Pancreas (tissue), 10 donors: ENCODE measurements at regions not wholly inside any gene's neighbourhood (a gene's known extent, or its start where the extent isn't known, plus 50 kb on each side); places are given as distances from the start of the nearest gene placed in this dataset.
"Not testable (repeated sequence)": the region's sequence is repeated elsewhere in the genome, so short reads cannot be mapped to it uniquely, and the experiment has no call there.

ENCODE experiments used
- ATAC-seq, 4 donors: fragments of 200-7000 bp; cut with Tn5 transposase; one replicate each; pipeline versions ENCODE4 v1.8.0 to v1.9.1; 2020; ENCODE audit warnings: mild to moderate bottlenecking in 4 of 4, moderate library complexity in 4 of 4
- DNase-seq, 6 donors: peaks; one replicate each; pipeline ENCODE4 v3.0.0-alpha.2; 2020
- FAIRE-seq: peaks from 2 replicates; lab custom pipeline; 2012; peaks lifted over from hg19 to GRCh38; lab: Jason Lieb, UNC
- H3K27ac ChIP-seq, 4 donors: fragments of 200-600 bp; sonication (generic); 1 replicate in 3 of 4; 2 replicates in 1 of 4; pipeline versions ENCODE4 v1.5.0 to v1.8.0; 2020
- H3K27me3 ChIP-seq, 4 donors: fragments of 200-600 bp; one replicate each; pipeline ENCODE4 v1.8.0; 2021
- H3K36me3 ChIP-seq, 3 donors: fragments of 200-600 bp; sonication (generic) in 1 of 3; one replicate each; pipeline versions ENCODE4 v1.5.0 to v1.8.0; 2020 to 2021
- H3K4me1 ChIP-seq, 3 donors: fragments of 200-600 bp; one replicate each; pipeline ENCODE4 v1.8.0; 2021
- H3K4me3 ChIP-seq, 4 donors: fragments of 200-600 bp; sonication (generic) in 2 of 4; one replicate each; pipeline versions ENCODE4 v1.5.0 to v1.8.0; 2020 to 2021
- H3K9me3 ChIP-seq, 4 donors: fragments of 200-600 bp; one replicate each; pipeline ENCODE4 v1.8.0; 2021
- CTCF ChIP-seq, 4 donors: fragments of 200-600 bp; sonication (generic) in 3 of 4; IDR thresholded peaks; one replicate each; pipeline versions ENCODE4 v1.5.0 to v1.8.0; 2021; ENCODE audit warnings: antibody characterized with exemption in 4 of 4
- WGBS, 2 donors: extraction: QIAGEN DNeasy Blood & Tissue Kit; methylation state at CpG; one replicate each; pipeline ENCODE4 v1.1.7; 2013; 5-methylcytosine and 5-hydroxymethylcytosine counted together
- intact Hi-C, 3 donors: fragments of 100-400 bp; cut with DNase I; formaldehyde crosslinking; loops; one replicate each; pipeline versions ENCODE4 v1.11.1 to v1.14.2; 2022
- donor health status: healthy with polysubstance abuse.
- donor health status: DM: no; HTN: no; CAD: no; lungs with moderate emphysema.
- donor health status: DM: no; HTN: no; CAD: no.
- donor health status: control.
- donor health status: control.
- donor health status: Bipolar disorder and iron deficiency.
- donor health status: DM: yes; HTN: yes; CAD: no.
- donor health status: DM: no; HTN: no; CAD: no.
- donor health status: DM: no; HTN: no; CAD: no.
- donor health status: DM: yes; HTN: yes; CAD: no.

- no peaks in the 10 kb centered on the region for H3K36me3 ChIP-seq
- intact Hi-C loops = no loop called here
- H3K9me3 ChIP-seq = no peaks in the 10 kb centered on the region
- FAIRE-seq (no peak), ATAC-seq (no peak), DNase-seq (no peak)
- 53 to 77% methylated on average over 1 of the region's 1 CpG for WGBS, 2 donors
- no peak overlapping the region for H3K4me3 ChIP-seq
- H3K27ac ChIP-seq = no peak overlapping the region
- TF ChIP-seq CTCF (IDR thresholded peaks at IDR 0.05) = no peak
- H3K4me1 ChIP-seq = no peaks in the 10 kb centered on the region
- no peaks in the 10 kb centered on the region for H3K27me3 ChIP-seq
Observed at GRCh38 chr5:23763170-23763569, 255.8 kb downstream of the PRDM9 start.

DNA sequence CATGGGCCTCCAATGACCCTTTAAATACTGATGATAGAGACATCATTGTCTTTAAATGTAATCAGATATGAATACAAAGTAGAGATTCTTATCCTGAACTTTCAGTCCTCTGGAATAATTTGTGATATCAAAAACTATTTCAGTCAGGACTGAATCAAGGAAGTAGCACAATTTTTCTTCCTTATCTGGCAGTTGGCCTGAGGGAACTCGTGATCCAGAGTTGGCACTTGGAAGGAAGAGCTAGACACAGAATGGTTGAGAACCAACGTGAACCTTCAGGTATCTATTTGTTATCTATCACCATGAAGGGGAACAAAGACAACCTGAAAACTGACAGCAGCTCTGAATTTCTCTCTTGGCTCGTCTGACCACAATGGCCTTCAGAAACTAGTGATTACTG lies 269.3 kb downstream of the PRDM9 start:
- TF ChIP-seq CTCF (IDR thresholded peaks at IDR 0.05) = no peak
- FAIRE-seq (no peak), ATAC-seq (peak in 2 of 4 donors; percentile 28 to 69), DNase-seq (peak in 1 of 6 donors; percentile 18)
- H3K36me3 ChIP-seq = no peaks in the 10 kb centered on the region
- H3K27ac ChIP-seq = no peak overlapping the region
- intact Hi-C loops = no loop called here
- WGBS, 2 donors = 10 to 15% methylated on average over 3 of the region's 3 CpGs
- H3K4me3 ChIP-seq = no peak overlapping the region
- no peaks in the 10 kb centered on the region for H3K4me1 ChIP-seq
- no peaks in the 10 kb centered on the region for H3K9me3 ChIP-seq
- no peaks in the 10 kb centered on the region for H3K27me3 ChIP-seq

DNA sequence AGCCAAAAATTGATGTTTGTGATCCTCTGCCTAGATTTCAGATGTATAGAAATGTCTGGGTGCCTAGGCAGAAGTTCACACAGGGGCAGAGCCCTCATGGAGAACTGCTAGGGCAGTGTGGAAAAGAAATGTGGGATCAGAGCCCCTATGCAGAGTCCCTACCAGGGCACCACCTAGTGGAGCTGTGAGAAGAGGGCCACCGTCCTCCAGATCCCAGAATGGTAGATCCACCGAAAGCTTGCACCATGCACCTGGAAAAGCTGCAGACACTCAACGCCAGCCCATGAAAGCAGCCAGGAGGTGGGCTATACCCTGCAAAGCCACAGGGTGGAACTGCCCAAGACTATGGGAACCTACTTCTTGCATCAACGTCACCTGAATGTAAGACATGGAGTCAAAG lies 292.9 kb downstream of the PRDM9 start:
- FAIRE-seq, H3K9me3 ChIP-seq, H3K27ac ChIP-seq, intact Hi-C loops, H3K4me3 ChIP-seq, ATAC-seq, H3K36me3 ChIP-seq, H3K4me1 ChIP-seq, H3K27me3 ChIP-seq: not testable (repeated sequence)
- WGBS, 2 donors = 79 to 83% methylated on average over 4 of the region's 4 CpGs
- peak in 1 of 6 donors; percentile 12 for DNase-seq

DNA sequence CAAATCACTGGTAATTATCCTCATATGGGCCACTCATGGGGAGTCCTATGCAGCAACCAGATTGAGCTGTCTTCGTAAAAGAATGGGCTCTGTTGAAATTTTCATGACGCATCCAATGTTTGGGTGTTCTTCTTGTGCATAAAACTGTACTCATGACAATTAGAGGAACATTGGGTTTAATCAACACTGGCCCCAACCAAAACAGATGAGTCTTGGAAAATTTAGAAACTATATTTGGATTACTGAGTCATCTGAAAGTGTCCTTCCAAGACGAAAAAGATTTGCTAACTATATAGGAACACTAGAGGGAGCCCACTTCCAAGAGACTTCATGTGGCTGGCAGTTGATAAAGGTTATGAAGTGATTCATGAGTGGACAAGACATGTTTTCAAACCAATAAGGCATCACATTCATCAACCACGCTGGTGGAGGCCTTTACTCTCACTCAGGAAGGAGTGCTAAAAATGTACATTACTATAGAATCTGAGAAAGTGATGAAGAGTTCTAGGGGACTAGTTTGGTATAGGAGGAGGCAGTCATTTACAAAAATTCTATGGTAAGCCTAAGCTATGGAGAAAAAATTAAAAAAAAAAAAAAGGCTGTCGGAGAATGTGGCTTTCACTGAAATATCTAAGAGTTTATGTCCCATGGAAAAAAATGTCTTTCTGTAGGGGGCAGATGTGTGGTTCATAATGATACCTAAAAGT lies 313.5 kb downstream of the PRDM9 start:
- ATAC-seq (peak; percentile 35 to 86 (median 81)), FAIRE-seq (no peak), DNase-seq (no peak)
- H3K4me1 ChIP-seq = no peaks in the 10 kb centered on the region
- no peaks in the 10 kb centered on the region for H3K9me3 ChIP-seq
- 41 to 44% methylated on average over 5 of the region's 5 CpGs for WGBS, 2 donors
- no peaks in the 10 kb centered on the region for H3K36me3 ChIP-seq
- intact Hi-C loops = loop anchor here in 1 of 3 donors (10.0 kb wide), 1 partner anchor 284 kb away; no protein-coding TSS in a partner anchor
- H3K4me3 ChIP-seq = no peak overlapping the region
- no peaks in the 10 kb centered on the region for H3K27me3 ChIP-seq
- peak in 3 of 4 donors; percentile 17 to 40 (median 31) for TF ChIP-seq CTCF (IDR thresholded peaks at IDR 0.05)
- H3K27ac ChIP-seq = no peak overlapping the region

DNA sequence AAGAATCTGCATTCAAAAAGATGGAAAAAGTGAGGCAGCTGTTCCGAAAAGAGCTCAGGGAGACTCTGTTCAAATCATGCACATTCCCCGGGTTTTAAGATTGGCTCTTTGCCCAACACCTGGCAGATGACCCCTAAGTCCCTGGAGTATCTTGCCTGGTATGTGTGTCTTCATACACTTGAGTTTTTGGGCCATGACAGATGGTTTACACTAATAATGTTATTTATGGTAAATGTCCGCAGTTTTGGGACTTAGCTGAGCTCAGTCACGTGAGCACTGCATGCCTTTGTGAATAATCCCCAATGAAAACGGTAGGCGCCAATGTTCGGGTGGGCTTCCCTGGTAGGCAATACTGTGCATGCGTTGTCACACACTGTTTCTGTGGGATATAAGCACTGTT lies 316.1 kb downstream of the PRDM9 start:
- no peaks in the 10 kb centered on the region for H3K4me1 ChIP-seq
- intact Hi-C loops = loop anchor here in 1 of 3 donors (10.0 kb wide), 1 partner anchor 281 kb away; no protein-coding TSS in a partner anchor
- WGBS, 2 donors = 69 to 82% methylated on average over 8 of the region's 8 CpGs
- H3K27ac ChIP-seq = no peak overlapping the region
- FAIRE-seq = no peak
- H3K4me3 ChIP-seq = no peak overlapping the region
- no peaks in the 10 kb centered on the region for H3K27me3 ChIP-seq
- no peak for TF ChIP-seq CTCF (IDR thresholded peaks at IDR 0.05)
- no peaks in the 10 kb centered on the region for H3K36me3 ChIP-seq
- H3K9me3 ChIP-seq = no peaks in the 10 kb centered on the region
- ATAC-seq = no peak
- DNase-seq = no peak
